CD4-positive, alpha-beta T cell treated with Interleukin-21 for 1 hour (primary cell): ENCODE measurements at regions not wholly inside any gene's neighbourhood (a gene's known extent, or its start where the extent isn't known, plus 50 kb on each side); places are given as distances from the start of the nearest gene placed in this dataset.
A peak's percentile ranks its signal among the peaks of the same experiment; 100 is the strongest.
"Not testable (repeated sequence)": the region's sequence is repeated elsewhere in the genome, so short reads cannot be mapped to it uniquely, and the experiment has no call there.

Experiments
- DNase-seq: peaks from one replicate; pipeline ENCODE4 v3.0.0-alpha.2; 2020

GRCh38 chr6:99808992-99809391, 185.0 kb downstream of the MCHR2 start:
- DNase-seq = no peak

GRCh38 chr6:99810295-99810694, 183.7 kb downstream of the MCHR2 start:
- DNase-seq = no peak

GRCh38 chr6:99810942-99811620, 182.9 kb downstream of the MCHR2 start:
- no peak for DNase-seq

GRCh38 chr6:99811636-99812035, 182.4 kb downstream of the MCHR2 start:
- no peak for DNase-seq

- no peak for DNase-seq
These were observed 180.5 kb downstream of the MCHR2 start for GRCh38 chr6:99813565-99813964.

- DNase-seq = no peak
These were observed 179.6 kb downstream of the MCHR2 start for GRCh38 chr6:99814230-99814928.

- DNase-seq = no peak
These were observed 177.2 kb downstream of the MCHR2 start for GRCh38 chr6:99816795-99817194.

- no peak for DNase-seq
These were observed 175.9 kb downstream of the MCHR2 start for GRCh38 chr6:99818161-99818560.

GRCh38 chr6:99819853-99820252, 174.2 kb downstream of the MCHR2 start:
- no peak for DNase-seq

GRCh38 chr6:99821164-99821563, 172.9 kb downstream of the MCHR2 start:
- DNase-seq = no peak

GRCh38 chr6:99822741-99823512, 171.1 kb downstream of the MCHR2 start:
- DNase-seq = peak; percentile 30

- DNase-seq = not testable (repeated sequence)
These were observed 170.3 kb downstream of the MCHR2 start for GRCh38 chr6:99823513-99824235.

GRCh38 chr6:99833034-99833433, 161.0 kb downstream of the MCHR2 start:
- DNase-seq = no peak

GRCh38 chr6:99836471-99836870, 157.6 kb downstream of the MCHR2 start:
- no peak for DNase-seq

GRCh38 chr6:99838607-99839006, 155.4 kb downstream of the MCHR2 start:
- DNase-seq = no peak

GRCh38 chr6:99841297-99841696, 152.7 kb downstream of the MCHR2 start:
- no peak for DNase-seq

- DNase-seq = no peak
These were observed 148.0 kb downstream of the MCHR2 start for GRCh38 chr6:99846006-99846405.

GRCh38 chr6:99850841-99851240, 143.2 kb downstream of the MCHR2 start:
- no peak for DNase-seq

GRCh38 chr6:99852031-99852430, 142.0 kb downstream of the MCHR2 start:
- DNase-seq = no peak

- no peak for DNase-seq
These were observed 127.0 kb downstream of the MCHR2 start for GRCh38 chr6:99867026-99867425.

- DNase-seq = peak; percentile 60
These were observed 125.8 kb downstream of the MCHR2 start for GRCh38 chr6:99868074-99868702.
